ENCODE measurements at regions not wholly inside any gene's neighbourhood (a gene's known extent, or its start where the extent isn't known, plus 50 kb on each side); places are given as distances from the start of the nearest gene placed in this dataset.
"Not testable (repeated sequence)": the region's sequence is repeated elsewhere in the genome, so short reads cannot be mapped to it uniquely, and the experiment has no call there.

GRCh38 chr1:88612292-88612691 lies 71.8 kb upstream of the PKN2 start:
- no peak overlapping the region for H3K4me2 ChIP-seq (ENCODE audit: low read length)
- no peaks in the 10 kb centered on the region for H4K20me1 ChIP-seq (ENCODE audit: insufficient read depth, low read length)
- no peaks in the 10 kb centered on the region for H3K36me3 ChIP-seq (ENCODE audit: insufficient read depth, low read length)
- H3K79me2 ChIP-seq (ENCODE audit: insufficient read depth, low read depth, low read length), result no peaks in the 10 kb centered on the region
- DNase-seq (ENCODE audit: low spot score), result no peak
- no peaks in the 10 kb centered on the region for H3K9me3 ChIP-seq (ENCODE audit: low read length)
- no TSS peak for BruUV-seq (replicated peaks)
- intact Hi-C loops (cut with micrococcal nuclease; ENCODE audit: unreplicated experiment), result no loop called here
- H2AFZ ChIP-seq (ENCODE audit: low read length), result no peak overlapping the region
- no peaks in the 10 kb centered on the region for H3K9me2 ChIP-seq (ENCODE audit: insufficient read depth, low read length)
- H3K27ac ChIP-seq (ENCODE audit: low read depth, low read length, poor library complexity, severe bottlenecking), result no peak overlapping the region
- H3K4me1 ChIP-seq (ENCODE audit: insufficient read depth, low read length, poor library complexity, severe bottlenecking), result no peaks in the 10 kb centered on the region
- no peak for TF ChIP-seq EZH2phosphoT487 (IDR thresholded peaks at IDR 0.05; ENCODE audit: borderline replicate concordance, low read depth, low read length)
- TF ChIP-seq CTCF (conservative IDR thresholded peaks at IDR 0.05; ENCODE audit: low read length), result no peak
- CTCF ChIA-PET (ENCODE audit: unreplicated experiment), result no interaction called here
- no peak overlapping the region for H3K4me3 ChIP-seq (ENCODE audit: low read depth, low read length, poor library complexity, severe bottlenecking)
- POLR2A ChIA-PET, result interaction anchor here (0.9 kb wide), 1 partner anchor 53 kb away, joined by 3 read pairs; no protein-coding TSS in a partner anchor

DNA sequence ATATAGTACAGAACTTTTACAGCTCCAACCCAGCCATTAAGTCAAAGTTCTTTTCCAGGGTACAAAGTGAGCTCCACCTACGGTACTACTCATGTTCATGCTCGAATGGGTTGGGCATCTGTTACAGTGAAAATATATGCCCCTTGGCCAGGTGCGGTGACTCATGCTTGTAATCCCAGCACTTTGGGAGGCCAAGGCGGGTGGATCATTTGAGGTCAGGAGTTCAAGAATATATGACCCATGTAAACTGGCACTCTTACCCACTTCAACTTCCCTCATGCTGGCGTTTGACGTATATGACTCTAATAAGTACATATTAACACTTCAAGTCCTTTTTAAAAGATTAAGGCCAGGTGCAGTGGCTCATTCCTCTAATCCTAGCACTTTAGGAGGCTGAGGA lies 71.3 kb upstream of the PKN2 start:
- H2AFZ ChIP-seq (ENCODE audit: low read length), result no peak overlapping the region
- no peaks in the 10 kb centered on the region for H3K9me2 ChIP-seq (ENCODE audit: insufficient read depth, low read length)
- H3K9me3 ChIP-seq (ENCODE audit: low read length), result 0 out of 2 replicates have a peak, but pooled peaks cover 1% of the 10 kb centered on the region
- H3K79me2 ChIP-seq (ENCODE audit: insufficient read depth, low read depth, low read length), result no peaks in the 10 kb centered on the region
- H3K27ac ChIP-seq (ENCODE audit: low read depth, low read length, poor library complexity, severe bottlenecking), result no peak overlapping the region
- H3K4me2 ChIP-seq (ENCODE audit: low read length), result no peak overlapping the region
- no peak for TF ChIP-seq EZH2phosphoT487 (IDR thresholded peaks at IDR 0.05; ENCODE audit: borderline replicate concordance, low read depth, low read length)
- no peak for TF ChIP-seq CTCF (conservative IDR thresholded peaks at IDR 0.05; ENCODE audit: low read length)
- no peaks in the 10 kb centered on the region for H4K20me1 ChIP-seq (ENCODE audit: insufficient read depth, low read length)
- H3K4me1 ChIP-seq (ENCODE audit: insufficient read depth, low read length, poor library complexity, severe bottlenecking), result no peaks in the 10 kb centered on the region
- no TSS peak for BruUV-seq (replicated peaks)
- ChIA-PET CTCF (ENCODE audit: unreplicated experiment) (no interaction called here), POLR2A (no interaction called here)
- DNase-seq (ENCODE audit: low spot score), result no peak
- H3K36me3 ChIP-seq (ENCODE audit: insufficient read depth, low read length), result no peaks in the 10 kb centered on the region
- intact Hi-C loops (cut with micrococcal nuclease; ENCODE audit: unreplicated experiment), result no loop called here
- no peak overlapping the region for H3K4me3 ChIP-seq (ENCODE audit: low read depth, low read length, poor library complexity, severe bottlenecking)

DNA sequence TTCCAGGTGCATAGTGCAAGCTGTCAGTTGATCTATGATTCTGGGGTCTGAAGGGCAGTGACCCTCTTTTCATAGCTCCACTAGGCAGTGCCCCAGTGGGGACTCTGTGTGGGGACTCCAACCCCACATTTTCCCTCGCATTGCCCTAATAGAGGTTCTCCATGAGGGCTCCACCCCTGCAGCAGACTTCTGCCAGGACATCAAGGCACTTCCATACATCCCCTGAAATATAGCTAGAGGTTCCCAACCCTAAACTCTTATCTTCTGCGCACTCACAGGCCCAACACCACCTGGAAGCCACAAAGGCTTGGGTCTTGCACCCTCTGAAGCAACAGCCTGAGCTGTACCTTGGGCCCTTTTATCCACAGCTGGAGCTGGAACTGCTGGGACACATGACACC lies 65.7 kb upstream of the PKN2 start:
- H3K9me3 ChIP-seq (ENCODE audit: low read length), result peaks cover 11% of the 10 kb centered on the region; the same call in 1 of the 2 replicates
- no peaks in the 10 kb centered on the region for H3K79me2 ChIP-seq (ENCODE audit: insufficient read depth, low read depth, low read length)
- H3K4me1 ChIP-seq (ENCODE audit: insufficient read depth, low read length, poor library complexity, severe bottlenecking), result no peaks in the 10 kb centered on the region
- no TSS peak for BruUV-seq (replicated peaks)
- no peak overlapping the region for H2AFZ ChIP-seq (ENCODE audit: low read length)
- no peak overlapping the region for H3K4me2 ChIP-seq (ENCODE audit: low read length)
- H4K20me1 ChIP-seq (ENCODE audit: insufficient read depth, low read length), result no peaks in the 10 kb centered on the region
- peak; percentile 19 for DNase-seq (ENCODE audit: low spot score)
- TF ChIP-seq CTCF (conservative IDR thresholded peaks at IDR 0.05; ENCODE audit: low read length), result no peak
- TF ChIP-seq EZH2phosphoT487 (IDR thresholded peaks at IDR 0.05; ENCODE audit: borderline replicate concordance, low read depth, low read length), result no peak
- no peak overlapping the region for H3K4me3 ChIP-seq (ENCODE audit: low read depth, low read length, poor library complexity, severe bottlenecking)
- no peaks in the 10 kb centered on the region for H3K9me2 ChIP-seq (ENCODE audit: insufficient read depth, low read length)
- CTCF ChIA-PET (ENCODE audit: unreplicated experiment), result no interaction called here
- intact Hi-C loops (cut with micrococcal nuclease; ENCODE audit: unreplicated experiment), result no loop called here
- H3K36me3 ChIP-seq (ENCODE audit: insufficient read depth, low read length), result no peaks in the 10 kb centered on the region
- POLR2A ChIA-PET, result no interaction called here
- no peak overlapping the region for H3K27ac ChIP-seq (ENCODE audit: low read depth, low read length, poor library complexity, severe bottlenecking)

GRCh38 chr1:88623101-88623500 lies 61.0 kb upstream of the PKN2 start:
- H3K4me2 ChIP-seq (ENCODE audit: low read length); H3K9me2 ChIP-seq (ENCODE audit: insufficient read depth, low read length); DNase-seq (ENCODE audit: low spot score); intact Hi-C loops (cut with micrococcal nuclease; ENCODE audit: unreplicated experiment); H3K4me3 ChIP-seq (ENCODE audit: low read depth, low read length, poor library complexity, severe bottlenecking); H3K27ac ChIP-seq (ENCODE audit: low read depth, low read length, poor library complexity, severe bottlenecking); H3K4me1 ChIP-seq (ENCODE audit: insufficient read depth, low read length, poor library complexity, severe bottlenecking); H3K79me2 ChIP-seq (ENCODE audit: insufficient read depth, low read depth, low read length); H3K9me3 ChIP-seq (ENCODE audit: low read length); BruUV-seq (replicated peaks); CTCF ChIA-PET (ENCODE audit: unreplicated experiment); H2AFZ ChIP-seq (ENCODE audit: low read length); H4K20me1 ChIP-seq (ENCODE audit: insufficient read depth, low read length); H3K36me3 ChIP-seq (ENCODE audit: insufficient read depth, low read length); POLR2A ChIA-PET: not testable (repeated sequence)

Measured in OCI-LY7 (cell line).